Skeletal muscle tissue (tissue), 3 donors: ENCODE measurements at regions not wholly inside any gene's neighbourhood (a gene's known extent, or its start where the extent isn't known, plus 50 kb on each side); places are given as distances from the start of the nearest gene placed in this dataset.

Experiments used
- H3K27ac ChIP-seq: one replicate; pipeline ENCODE4 v1.7.0; 2013; ENCODE audit warnings: mild to moderate bottlenecking, low read depth, low read length, inconsistent platforms
- H3K27me3 ChIP-seq, 3 donors: one replicate each; pipeline ENCODE4 v1.7.0; 2013; ENCODE audit warnings: low read length in 3 of 3; ENCODE audit not compliant: control insufficient read depth in 3 of 3, insufficient read depth in 3 of 3
- H3K36me3 ChIP-seq, 3 donors: one replicate each; pipeline ENCODE4 v1.7.0; 2013; ENCODE audit warnings: low read length in 3 of 3; ENCODE audit not compliant: control insufficient read depth in 3 of 3, insufficient read depth in 3 of 3
- H3K4me1 ChIP-seq, 3 donors: one replicate each; pipeline ENCODE4 v1.7.0; 2013; ENCODE audit warnings: low read length in 3 of 3, mild to moderate bottlenecking in 3 of 3; ENCODE audit not compliant: control insufficient read depth in 3 of 3, insufficient read depth in 3 of 3
- H3K4me3 ChIP-seq, 3 donors: one replicate each; pipeline ENCODE4 v1.7.0; 2013; ENCODE audit warnings: low read length in 3 of 3
- H3K9ac ChIP-seq, 3 donors: one replicate each; pipeline ENCODE4 v1.7.0; 2013; ENCODE audit warnings: low read length in 3 of 3, mild to moderate bottlenecking in 3 of 3, moderate library complexity in 2 of 3, low read depth in 1 of 3
- H3K9me3 ChIP-seq, 3 donors: one replicate each; pipeline ENCODE4 v1.7.0; 2013; ENCODE audit warnings: low read length in 3 of 3; ENCODE audit not compliant: control insufficient read depth in 3 of 3
- donor health status: Osteomylitis.

DNA sequence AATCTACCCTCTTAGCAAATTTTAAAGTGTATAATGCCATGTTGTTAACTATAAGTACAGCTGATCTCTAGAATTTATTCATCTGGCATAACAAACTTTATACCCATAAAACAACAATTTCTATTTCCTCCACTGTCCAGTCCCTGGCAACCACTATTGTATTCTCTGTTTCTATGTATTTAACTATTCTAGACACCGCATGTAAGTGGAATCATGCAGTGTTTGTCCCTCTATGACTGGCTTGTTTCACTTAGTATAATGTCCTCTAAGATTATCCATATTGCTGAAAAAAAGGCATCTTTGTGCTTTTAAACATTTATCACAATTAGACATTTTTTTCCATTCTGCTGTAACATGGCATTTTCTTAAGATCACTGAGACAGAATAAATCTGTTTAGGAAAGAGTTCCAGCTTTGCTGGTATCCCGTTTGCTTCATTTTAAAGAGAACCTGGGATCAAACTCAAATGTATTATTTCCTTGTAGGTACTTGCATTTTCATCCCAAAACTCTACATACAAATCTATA lies 1191.0 kb downstream of the SLITRK5 start:
- H3K36me3 ChIP-seq: no peaks in the 10 kb centered on the region
- no peak overlapping the region for H3K9ac ChIP-seq
- no peaks in the 10 kb centered on the region for H3K4me1 ChIP-seq
- H3K27ac ChIP-seq: no peak overlapping the region
- no peaks in the 10 kb centered on the region for H3K27me3 ChIP-seq
- no peak overlapping the region for H3K4me3 ChIP-seq
- no peaks in the 10 kb centered on the region for H3K9me3 ChIP-seq

DNA sequence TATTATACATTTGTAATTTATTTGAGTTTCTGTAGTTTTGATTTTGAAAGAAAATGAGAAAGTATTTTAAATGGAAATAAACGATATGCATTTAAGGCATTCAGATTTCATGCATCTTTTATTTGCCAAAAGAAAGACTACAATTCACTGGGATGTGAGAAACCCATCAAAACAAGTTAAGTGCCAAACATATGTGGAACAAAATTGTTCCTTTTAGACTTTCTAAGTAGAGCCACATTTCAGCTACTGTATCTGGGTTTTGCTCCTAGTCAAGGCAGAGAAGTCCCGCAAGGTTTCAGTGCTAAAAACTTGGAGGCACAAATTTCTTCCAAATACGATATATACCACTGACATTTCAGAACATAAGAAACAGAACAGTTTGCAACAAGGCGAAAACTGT lies 1191.9 kb downstream of the SLITRK5 start:
- no peak overlapping the region for H3K9ac ChIP-seq
- H3K27ac ChIP-seq: no peak overlapping the region
- no peaks in the 10 kb centered on the region for H3K36me3 ChIP-seq
- no peaks in the 10 kb centered on the region for H3K4me1 ChIP-seq
- H3K4me3 ChIP-seq: no peak overlapping the region
- no peaks in the 10 kb centered on the region for H3K27me3 ChIP-seq
- no peaks in the 10 kb centered on the region for H3K9me3 ChIP-seq

DNA sequence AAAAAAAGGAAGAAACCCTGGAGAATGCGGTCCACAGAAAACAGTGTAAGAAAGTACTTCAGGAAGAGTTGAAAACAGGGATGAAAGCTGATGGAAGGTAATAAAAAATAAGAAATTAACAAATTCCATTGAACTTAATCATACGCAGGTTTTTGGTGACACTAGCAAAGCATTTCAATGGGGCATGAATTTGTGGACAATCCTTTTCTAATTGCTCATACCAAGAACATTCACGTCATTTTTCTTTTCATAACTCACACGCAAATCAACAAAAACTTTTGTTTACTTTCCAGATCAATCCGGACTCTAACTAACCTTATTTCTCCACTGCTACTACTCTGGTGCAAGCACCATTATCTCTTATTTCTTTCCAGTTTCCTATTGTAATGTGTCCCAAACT lies 1195.0 kb downstream of the SLITRK5 start:
- Histone ChIP-seq H3K27ac (no peak overlapping the region), H3K36me3 (no peaks in the 10 kb centered on the region), H3K27me3 (no peaks in the 10 kb centered on the region), H3K9me3 (no peaks in the 10 kb centered on the region), H3K9ac (no peak overlapping the region), H3K4me3 (no peak overlapping the region), H3K4me1 (no peaks in the 10 kb centered on the region)

DNA sequence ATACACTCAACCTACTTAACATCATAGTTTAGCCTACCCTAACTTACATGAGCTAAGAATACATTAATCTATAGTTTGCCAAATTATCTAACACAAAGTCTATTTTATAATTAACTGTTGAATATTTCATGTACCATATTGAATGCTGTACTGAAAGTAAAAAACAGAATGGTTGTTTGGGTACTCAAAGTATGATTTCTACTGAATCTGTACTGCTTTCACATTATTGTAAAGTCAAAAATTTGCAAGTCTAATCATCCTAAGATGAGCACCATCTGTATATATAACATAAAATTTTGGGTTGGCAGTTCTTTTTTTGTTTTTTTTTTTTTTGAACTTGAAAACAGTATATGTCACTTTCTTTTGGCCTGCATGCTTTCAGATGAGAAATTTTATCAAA lies 1212.6 kb downstream of the SLITRK5 start:
- H3K36me3 ChIP-seq: no peaks in the 10 kb centered on the region
- no peaks in the 10 kb centered on the region for H3K27me3 ChIP-seq
- no peaks in the 10 kb centered on the region for H3K9me3 ChIP-seq

DNA sequence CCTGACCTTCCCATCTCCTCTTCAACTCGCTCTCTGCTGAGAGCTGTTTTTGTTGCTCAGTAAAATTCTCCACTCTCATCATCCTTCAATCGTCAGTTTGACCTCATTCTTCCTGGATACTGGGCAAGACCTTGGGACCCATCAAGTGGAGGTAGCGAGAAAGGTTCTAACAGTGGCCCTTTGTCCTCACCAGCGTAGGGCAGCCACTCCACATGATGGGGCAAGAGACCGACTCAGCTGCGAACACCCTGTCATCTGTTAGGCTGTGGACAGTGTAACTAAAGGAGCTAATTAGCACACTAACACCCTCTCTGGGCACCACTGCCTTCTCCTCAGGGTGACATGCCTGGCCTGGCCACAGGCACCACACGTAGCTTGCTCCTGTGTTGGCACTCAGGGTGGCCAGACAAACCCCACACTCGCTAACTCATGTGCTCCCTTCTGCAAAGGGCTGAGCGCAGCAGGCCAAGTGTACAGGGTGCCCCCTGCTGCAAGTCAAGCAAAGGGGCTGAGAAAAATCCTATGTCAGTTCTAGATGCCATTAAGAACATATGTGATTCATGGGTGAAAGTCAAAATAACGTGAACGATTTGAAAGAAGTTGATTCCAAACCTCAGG lies 1216.0 kb downstream of the SLITRK5 start:
- H3K9me3 ChIP-seq: no peaks in the 10 kb centered on the region

More for the DNA sequence above, 1212.6 kb downstream of the SLITRK5 start:
- H3K9ac ChIP-seq: no peak overlapping the region
- H3K27ac ChIP-seq: no peak overlapping the region
- no peak overlapping the region for H3K4me3 ChIP-seq
- no peaks in the 10 kb centered on the region for H3K4me1 ChIP-seq

DNA sequence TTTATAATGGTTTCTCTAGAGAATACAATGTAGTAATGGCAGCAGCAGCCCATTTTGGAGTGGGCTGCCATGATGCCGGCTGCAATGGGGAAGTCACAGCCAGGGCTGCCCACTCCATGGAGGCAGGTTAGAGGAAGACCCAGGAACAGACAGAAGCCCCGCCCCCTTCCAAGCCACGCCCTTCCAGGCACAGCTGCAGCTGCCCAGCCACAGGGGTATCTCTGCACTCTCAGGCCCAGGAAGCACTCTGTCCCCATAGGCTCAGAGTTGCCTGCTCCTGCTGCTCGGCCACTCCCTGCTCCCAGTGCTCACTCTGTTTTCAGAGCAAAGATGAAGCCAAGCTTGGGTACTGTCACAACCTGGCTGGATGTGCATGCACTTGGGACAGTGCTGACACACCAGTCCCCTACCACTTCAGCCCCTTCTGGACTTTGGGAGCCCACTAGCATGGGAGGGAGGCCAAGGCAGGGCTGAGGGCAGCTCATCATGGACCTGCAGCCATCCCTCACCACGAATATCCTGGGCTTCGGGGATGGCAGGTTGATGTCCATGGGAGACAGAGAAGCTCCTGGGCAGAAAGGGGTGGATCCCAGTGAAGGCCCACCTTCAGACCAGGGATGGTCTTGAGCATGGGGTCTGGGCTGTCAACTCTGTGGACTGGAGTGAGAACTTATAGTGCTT lies 1224.2 kb downstream of the SLITRK5 start:
- Histone ChIP-seq H3K27me3 (no peaks in the 10 kb centered on the region), H3K36me3 (no peaks in the 10 kb centered on the region), H3K9ac (no peak overlapping the region), H3K27ac (no peak overlapping the region), H3K4me1 (no peaks in the 10 kb centered on the region), H3K9me3 (peaks cover 0 to 2% (median 0%) of the 10 kb centered on the region in 3 donors), H3K4me3 (no peak overlapping the region)

More for the DNA sequence above, 1216.0 kb downstream of the SLITRK5 start:
- no peaks in the 10 kb centered on the region for H3K36me3 ChIP-seq
- no peaks in the 10 kb centered on the region for H3K27me3 ChIP-seq
- H3K4me3 ChIP-seq: no peak overlapping the region
- no peak overlapping the region for H3K9ac ChIP-seq
- no peak overlapping the region for H3K27ac ChIP-seq
- no peaks in the 10 kb centered on the region for H3K4me1 ChIP-seq

DNA sequence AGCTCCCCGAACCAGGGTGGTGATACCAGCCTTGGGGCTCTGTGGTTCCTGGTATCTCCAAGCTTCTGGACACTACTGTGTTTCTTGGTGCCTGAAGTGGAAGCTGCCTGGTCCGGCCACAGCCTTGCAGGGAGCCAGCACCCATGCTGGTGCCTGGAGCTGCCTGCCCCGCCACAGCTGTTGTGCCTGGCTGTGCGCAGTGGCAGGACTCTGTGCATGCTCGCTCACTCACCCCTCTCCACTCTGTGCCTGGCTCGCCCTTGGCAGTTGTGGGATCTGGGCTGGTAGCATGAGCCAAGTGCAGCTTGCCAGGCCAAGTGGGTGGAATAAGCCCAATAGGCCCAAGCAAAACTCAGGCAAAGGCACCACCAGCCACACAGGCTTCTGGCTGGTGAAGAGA lies 1225.3 kb downstream of the SLITRK5 start:
- H3K9ac ChIP-seq: no peak overlapping the region
- no peaks in the 10 kb centered on the region for H3K36me3 ChIP-seq
- H3K4me3 ChIP-seq: no peak overlapping the region

DNA sequence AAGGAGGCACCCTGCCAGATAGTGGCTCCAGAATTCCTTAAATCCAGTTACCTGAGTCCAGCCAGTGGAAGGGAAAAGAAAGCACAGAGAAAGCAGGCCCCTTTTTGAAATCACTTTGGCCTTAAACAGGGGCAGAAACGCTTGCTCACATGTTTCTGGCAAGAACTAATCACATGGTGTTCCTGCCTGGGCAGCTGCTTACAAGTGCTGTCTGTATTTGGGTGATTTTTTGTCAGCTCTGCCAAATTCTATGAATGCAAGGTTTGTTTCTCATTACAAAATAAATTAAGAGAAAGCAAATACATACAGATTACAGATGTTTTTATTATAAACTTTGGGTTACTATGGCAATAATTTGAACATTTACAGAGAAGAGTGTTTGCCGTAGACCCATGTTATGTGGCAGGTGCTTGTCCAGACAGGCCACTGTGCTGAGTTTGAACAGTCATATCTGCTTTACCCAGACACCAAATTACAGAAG lies 1237.8 kb downstream of the SLITRK5 start:
- Histone ChIP-seq H3K36me3 (no peaks in the 10 kb centered on the region), H3K9me3 (no peaks in the 10 kb centered on the region), H3K4me1 (no peaks in the 10 kb centered on the region), H3K27ac (no peak overlapping the region), H3K27me3 (no peaks in the 10 kb centered on the region), H3K9ac (no peak overlapping the region), H3K4me3 (no peak overlapping the region)

More for the DNA sequence above, 1225.3 kb downstream of the SLITRK5 start:
- H3K27ac ChIP-seq: no peak overlapping the region
- H3K27me3 ChIP-seq: no peaks in the 10 kb centered on the region
- H3K4me1 ChIP-seq: no peaks in the 10 kb centered on the region
- H3K9me3 ChIP-seq: peaks cover 0 to 2% (median 0%) of the 10 kb centered on the region in 3 donors

DNA sequence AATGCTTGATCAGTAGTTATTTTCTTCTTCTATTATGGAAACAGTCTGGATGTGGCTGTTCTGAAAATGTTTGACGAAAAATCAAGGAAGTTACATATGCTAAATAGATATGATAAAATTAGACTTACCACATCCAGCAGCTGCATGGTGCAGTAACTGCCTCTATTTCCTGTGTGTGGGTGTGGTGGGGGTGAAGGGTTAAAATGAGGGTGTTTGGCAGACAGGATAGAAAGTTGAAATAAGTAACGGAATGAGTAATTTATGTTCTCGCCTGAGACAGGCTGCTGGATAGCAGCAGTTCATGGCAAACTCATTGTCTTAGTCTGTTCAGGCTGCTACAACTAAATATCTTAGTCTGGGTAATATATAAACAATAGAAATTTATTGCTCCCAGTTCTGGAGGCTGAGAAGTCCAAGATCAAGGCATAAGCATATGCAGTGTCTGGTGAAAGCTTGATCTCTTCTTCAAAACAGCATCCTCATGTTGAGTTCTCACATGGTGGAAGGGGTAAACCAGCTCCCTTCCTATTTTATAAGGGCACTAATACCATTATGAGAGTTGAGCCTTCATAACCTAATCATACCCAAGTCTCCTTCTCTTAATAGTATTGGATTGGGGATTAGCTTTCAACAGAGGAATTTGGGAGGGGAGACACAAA lies 1248.9 kb downstream of the SLITRK5 start:
- no peak overlapping the region for H3K27ac ChIP-seq
- no peaks in the 10 kb centered on the region for H3K27me3 ChIP-seq
- H3K9ac ChIP-seq: no peak overlapping the region
- no peaks in the 10 kb centered on the region for H3K4me1 ChIP-seq
- no peak overlapping the region for H3K4me3 ChIP-seq
- H3K9me3 ChIP-seq: no peaks in the 10 kb centered on the region
- H3K36me3 ChIP-seq: no peaks in the 10 kb centered on the region

DNA sequence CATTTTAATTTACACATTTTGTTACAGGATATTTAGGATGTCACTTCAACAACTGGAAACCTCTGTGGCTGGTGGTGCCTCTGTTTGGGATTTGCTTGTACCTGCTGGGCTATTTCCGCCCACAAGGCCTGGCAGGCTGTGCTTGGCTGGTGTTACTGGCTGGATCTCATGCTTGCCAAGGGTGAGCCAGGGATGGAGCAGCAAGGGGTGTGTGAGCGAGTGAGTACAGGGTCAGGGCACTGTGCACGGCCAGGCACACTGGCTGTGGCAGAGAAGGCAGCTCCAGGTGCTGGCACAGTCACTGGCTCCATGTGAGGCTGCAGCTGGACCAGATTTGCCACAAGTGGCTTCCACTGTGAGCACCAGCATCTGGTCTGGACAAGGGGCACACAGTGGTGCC lies 1254.8 kb downstream of the SLITRK5 start:
- no peaks in the 10 kb centered on the region for H3K27me3 ChIP-seq
- no peaks in the 10 kb centered on the region for H3K4me1 ChIP-seq
- no peak overlapping the region for H3K4me3 ChIP-seq
- no peaks in the 10 kb centered on the region for H3K36me3 ChIP-seq
- H3K9me3 ChIP-seq: peaks cover 0 to 2% (median 0%) of the 10 kb centered on the region in 3 donors
- no peak overlapping the region for H3K27ac ChIP-seq
- H3K9ac ChIP-seq: no peak overlapping the region
